Breast epithelium (tissue), 4 donors: ENCODE measurements at regions not wholly inside any gene's neighbourhood (a gene's known extent, or its start where the extent isn't known, plus 50 kb on each side); places are given as distances from the start of the nearest gene placed in this dataset.

Source experiments
- DNase-seq, 2 donors: peaks; one replicate each; pipeline ENCODE4 v3.0.0-alpha.2; 2019; ENCODE audit warnings: low spot score in 2 of 2
- H3K27ac ChIP-seq, 2 donors: fragments of 200-600 bp; sonication (generic) in 1 of 2; one replicate each; pipeline ENCODE4 v1.5.1; 2016 to 2019; ENCODE audit warnings: mild to moderate bottlenecking in 1 of 2
- H3K27me3 ChIP-seq, 2 donors: fragments of 200-600 bp; sonication (generic) in 1 of 2; one replicate each; pipeline versions ENCODE4 v1.5.1 to v1.6.0; 2017 to 2019; ENCODE audit warnings: control low read depth in 1 of 2, mild to moderate bottlenecking in 1 of 2
- H3K36me3 ChIP-seq: fragments of 200-600 bp; one replicate; pipeline ENCODE4 v1.5.1; 2019
- H3K4me1 ChIP-seq, 2 donors: fragments of 200-600 bp; sonication (generic); one replicate each; pipeline ENCODE4 v1.5.1; 2016 to 2019; ENCODE audit warnings: control low read depth in 1 of 2
- H3K4me3 ChIP-seq, 3 donors: fragments of 200-600 bp; sonication (generic); 1 replicate in 2 of 3; 2 replicates in 1 of 3; pipeline ENCODE4 v1.5.1; 2016 to 2019; ENCODE audit warnings: mild to moderate bottlenecking in 3 of 3, moderate library complexity in 2 of 3
- H3K9me3 ChIP-seq, 2 donors: fragments of 200-600 bp; sonication (generic) in 1 of 2; one replicate each; pipeline ENCODE4 v1.5.1; 2016 to 2019; ENCODE audit warnings: control low read depth in 1 of 2
- POLR2A ChIP-seq: fragments of 450-650 bp; IDR thresholded peaks from one replicate; pipeline ENCODE4 v1.6.1; 2016; ENCODE audit warnings: antibody characterized with exemption, mild to moderate bottlenecking, moderate library complexity
- POLR2AphosphoS5 ChIP-seq, 3 donors: sonication (generic); formaldehyde crosslinking; IDR thresholded peaks; one replicate each; pipeline ENCODE4 v1.6.1; 2017; ENCODE audit warnings: antibody characterized with exemption in 3 of 3
- intact Hi-C: fragments of 100-400 bp; cut with DNase I; formaldehyde crosslinking; loops from one replicate; pipeline ENCODE4 v1.15.1; 2023; ENCODE audit warnings: low total_unique reads
- TF ChIP-seq, protein P1 (sequence below), 3 donors: fragments of 450-650 bp; IDR thresholded peaks; one replicate each; pipeline ENCODE4 v1.5.1; 2016 to 2017; ENCODE audit warnings: antibody characterized with exemption in 3 of 3, mild to moderate bottlenecking in 3 of 3, moderate library complexity in 3 of 3

DNA sequence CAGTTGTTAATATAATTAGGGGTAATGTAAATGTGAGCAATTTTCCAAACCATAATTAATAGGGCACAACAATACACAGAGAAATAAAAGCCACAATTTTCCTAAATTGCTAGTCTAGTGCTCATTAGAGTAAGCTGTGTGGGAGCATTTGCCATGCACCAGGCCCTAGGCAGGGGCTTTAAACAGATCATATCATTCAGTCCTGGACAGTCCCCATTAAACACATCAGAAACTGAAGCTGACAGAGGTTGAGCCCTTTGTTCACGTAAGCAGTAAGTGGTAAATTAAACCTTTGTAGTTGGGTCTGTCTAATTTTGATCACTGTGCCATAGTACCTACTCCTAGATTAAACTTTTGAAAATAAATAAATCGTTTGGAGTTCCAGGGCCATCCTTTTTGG is 931.1 kb downstream of the C6orf118 start:
- intact Hi-C loops, result no loop called here
- no peak for DNase-seq
- no peak overlapping the region for H3K27ac ChIP-seq
- peaks cover 3 to 6% of the 10 kb centered on the region in 2 donors for H3K9me3 ChIP-seq
- H3K4me3 ChIP-seq, result no peak overlapping the region
- H3K36me3 ChIP-seq, result no peaks in the 10 kb centered on the region
- TF ChIP-seq POLR2A (no peak), POLR2AphosphoS5 (IDR thresholded peaks at IDR 0.05) (no peak)
- TF ChIP-seq, protein P1, sequence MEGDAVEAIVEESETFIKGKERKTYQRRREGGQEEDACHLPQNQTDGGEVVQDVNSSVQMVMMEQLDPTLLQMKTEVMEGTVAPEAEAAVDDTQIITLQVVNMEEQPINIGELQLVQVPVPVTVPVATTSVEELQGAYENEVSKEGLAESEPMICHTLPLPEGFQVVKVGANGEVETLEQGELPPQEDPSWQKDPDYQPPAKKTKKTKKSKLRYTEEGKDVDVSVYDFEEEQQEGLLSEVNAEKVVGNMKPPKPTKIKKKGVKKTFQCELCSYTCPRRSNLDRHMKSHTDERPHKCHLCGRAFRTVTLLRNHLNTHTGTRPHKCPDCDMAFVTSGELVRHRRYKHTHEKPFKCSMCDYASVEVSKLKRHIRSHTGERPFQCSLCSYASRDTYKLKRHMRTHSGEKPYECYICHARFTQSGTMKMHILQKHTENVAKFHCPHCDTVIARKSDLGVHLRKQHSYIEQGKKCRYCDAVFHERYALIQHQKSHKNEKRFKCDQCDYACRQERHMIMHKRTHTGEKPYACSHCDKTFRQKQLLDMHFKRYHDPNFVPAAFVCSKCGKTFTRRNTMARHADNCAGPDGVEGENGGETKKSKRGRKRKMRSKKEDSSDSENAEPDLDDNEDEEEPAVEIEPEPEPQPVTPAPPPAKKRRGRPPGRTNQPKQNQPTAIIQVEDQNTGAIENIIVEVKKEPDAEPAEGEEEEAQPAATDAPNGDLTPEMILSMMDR (IDR thresholded peaks at IDR 0.05), result no peak
- H3K4me1 ChIP-seq, result no peaks in the 10 kb centered on the region
- no peaks in the 10 kb centered on the region for H3K27me3 ChIP-seq

DNA sequence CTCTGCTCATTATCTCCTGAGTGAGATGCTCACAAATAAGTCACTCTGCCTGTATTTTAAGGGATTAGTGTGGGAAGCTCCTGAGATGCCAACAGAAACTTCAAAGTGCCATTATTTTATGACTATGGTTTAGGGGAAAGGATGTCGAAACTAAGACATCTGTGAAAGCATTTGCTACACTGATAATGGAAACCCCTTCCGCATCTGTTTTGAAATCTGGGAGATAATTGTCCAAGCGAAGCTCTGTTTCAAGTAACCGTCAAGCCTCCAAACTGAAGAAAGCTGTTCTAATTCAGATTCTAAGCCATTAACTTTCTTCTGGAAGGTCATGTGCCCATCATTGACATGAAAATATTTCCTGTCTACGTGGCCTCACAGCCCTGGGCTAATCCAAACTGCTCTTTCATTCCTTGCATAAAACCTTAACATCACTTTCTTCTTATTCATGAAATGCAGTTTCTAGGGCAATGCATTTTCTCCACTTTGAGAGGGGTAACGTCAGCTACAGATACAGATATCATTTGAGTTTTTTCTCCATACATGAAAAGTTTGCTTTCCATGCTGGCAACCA is 932.0 kb downstream of the C6orf118 start:
- Histone ChIP-seq H3K27ac (no peak overlapping the region), H3K36me3 (no peaks in the 10 kb centered on the region), H3K9me3 (peaks cover 3 to 6% of the 10 kb centered on the region in 2 donors), H3K27me3 (no peaks in the 10 kb centered on the region), H3K4me3 (no peak overlapping the region), H3K4me1 (no peaks in the 10 kb centered on the region)
- intact Hi-C loops, result no loop called here
- DNase-seq, result no peak
- no peak for TF ChIP-seq POLR2AphosphoS5 (IDR thresholded peaks at IDR 0.05)
- TF ChIP-seq, protein P1 (IDR thresholded peaks at IDR 0.05), result no peak
- TF ChIP-seq POLR2A, result no peak

DNA sequence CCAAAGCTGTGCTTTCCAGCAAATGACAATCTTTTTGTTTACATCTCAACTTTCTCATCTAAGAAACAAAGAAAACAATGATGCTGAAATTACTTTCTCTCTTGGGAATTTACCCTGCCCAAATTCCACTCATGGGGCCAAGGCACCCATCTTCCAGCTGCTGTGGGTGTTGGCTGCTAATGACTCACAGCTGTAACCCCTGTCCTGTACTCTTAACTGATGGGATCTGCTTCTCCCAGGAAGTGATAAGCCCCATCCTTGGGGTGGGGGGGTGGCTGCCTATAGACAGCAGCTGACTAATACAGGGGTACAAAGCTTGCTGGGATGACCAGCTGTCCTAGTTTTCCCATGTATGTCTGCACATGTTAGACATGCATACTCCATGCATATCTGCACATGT is 938.6 kb downstream of the C6orf118 start:
- intact Hi-C loops, result no loop called here
- no peak overlapping the region for H3K4me3 ChIP-seq
- TF ChIP-seq POLR2AphosphoS5 (IDR thresholded peaks at IDR 0.05) (no peak), POLR2A (no peak)
- TF ChIP-seq, protein P1 (IDR thresholded peaks at IDR 0.05), result no peak
- H3K4me1 ChIP-seq, result no peaks in the 10 kb centered on the region
- no peaks in the 10 kb centered on the region for H3K36me3 ChIP-seq
- H3K27ac ChIP-seq, result no peak overlapping the region
- no peaks in the 10 kb centered on the region for H3K9me3 ChIP-seq
- no peak for DNase-seq
- no peaks in the 10 kb centered on the region for H3K27me3 ChIP-seq

DNA sequence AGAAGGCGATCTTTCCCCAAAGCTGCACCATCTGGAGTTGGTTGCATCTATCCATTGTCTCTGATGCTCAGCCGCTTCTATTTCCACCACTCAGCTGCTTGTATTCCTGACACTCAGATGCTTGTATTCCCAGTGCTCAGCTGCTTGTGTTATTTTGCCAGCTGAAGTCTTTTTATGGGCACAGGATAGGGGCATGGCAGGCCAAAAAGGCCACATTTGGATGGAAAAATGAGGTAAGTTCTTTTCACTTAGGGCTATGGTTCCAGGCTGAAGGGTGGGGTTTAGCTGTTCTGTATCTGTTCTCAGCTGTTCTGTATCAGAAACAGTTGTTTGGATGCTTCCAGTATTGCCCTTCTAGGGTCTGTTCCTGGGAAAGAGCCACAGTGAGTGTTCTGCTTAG is 944.9 kb downstream of the QKI start:
- DNase-seq, result no peak
- H3K36me3 ChIP-seq, result no peaks in the 10 kb centered on the region
- intact Hi-C loops, result no loop called here
- no peak overlapping the region for H3K4me3 ChIP-seq
- H3K4me1 ChIP-seq, result no peaks in the 10 kb centered on the region
- H3K27me3 ChIP-seq, result no peaks in the 10 kb centered on the region
- no peak overlapping the region for H3K27ac ChIP-seq
- peaks cover 9 to 18% of the 10 kb centered on the region in 2 donors for H3K9me3 ChIP-seq
- TF ChIP-seq POLR2AphosphoS5 (IDR thresholded peaks at IDR 0.05) (no peak), POLR2A (no peak)
- TF ChIP-seq, protein P1 (IDR thresholded peaks at IDR 0.05), result no peak

DNA sequence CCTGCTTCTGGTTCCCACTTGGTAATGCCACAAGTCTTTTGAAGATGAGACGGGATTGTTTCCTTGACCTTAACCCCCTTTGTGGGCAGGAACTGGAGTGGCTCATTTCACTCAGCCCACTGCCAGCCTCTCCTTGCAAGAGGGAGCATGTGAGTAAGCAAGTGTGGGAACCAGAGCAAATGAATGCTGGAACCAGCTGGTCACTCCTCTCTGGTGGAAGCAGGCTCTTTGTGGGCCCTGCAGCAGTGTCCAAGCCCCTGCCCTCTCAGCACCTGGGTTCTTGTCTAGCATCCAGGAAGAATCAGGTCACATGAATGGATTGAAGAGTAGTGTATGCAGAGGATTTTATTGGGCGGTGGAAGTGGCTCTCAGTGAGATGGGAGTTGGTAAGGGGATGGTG is 944.5 kb downstream of the QKI start:
- Histone ChIP-seq H3K27me3 (no peaks in the 10 kb centered on the region), H3K4me1 (no peaks in the 10 kb centered on the region), H3K9me3 (peaks cover 9 to 18% of the 10 kb centered on the region in 2 donors), H3K36me3 (no peaks in the 10 kb centered on the region), H3K4me3 (no peak overlapping the region), H3K27ac (no peak overlapping the region)
- DNase-seq, result no peak
- intact Hi-C loops, result no loop called here
- TF ChIP-seq, protein P1 (IDR thresholded peaks at IDR 0.05), result no peak
- no peak for TF ChIP-seq POLR2A
- no peak for TF ChIP-seq POLR2AphosphoS5 (IDR thresholded peaks at IDR 0.05)
